ENCODE measurements at regions not wholly inside any gene's neighbourhood (a gene's known extent, or its start where the extent isn't known, plus 50 kb on each side); places are given as distances from the start of the nearest gene placed in this dataset.

- no peaks in the 10 kb centered on the region for H3K36me3 ChIP-seq (replicated peaks in 1 of 2; ENCODE audit: control insufficient read depth in 1 of 2, insufficient read depth in 2 of 2, low read length in 1 of 2)
- H3K9me2 ChIP-seq: no peaks in the 10 kb centered on the region
- ChIA-PET POLR2A (no interaction called here), CTCF (interaction anchor here (1.5 to 2.2 kb wide), 2 partner anchors 9 to 10 kb away, joined by 3 to 8 read pairs; no protein-coding TSS in a partner anchor)
- H3K4me3 ChIP-seq (ENCODE audit: low read depth in 2 of 2, low read length in 1 of 2): no peak overlapping the region
- no peaks in the 10 kb centered on the region for H3K9me3 ChIP-seq
- H3K27me3 ChIP-seq (ENCODE audit: insufficient read depth): no peaks in the 10 kb centered on the region; the same call in 1 of the 2 replicates
- peaks cover 0 to 13% of the 10 kb centered on the region in 2 experiments; a peak in 2 of 4 replicates for H3K4me1 ChIP-seq (ENCODE audit: control insufficient read depth in 1 of 2, insufficient read depth in 2 of 2, low read depth in 1 of 2, low read length in 1 of 2)
- no peak overlapping the region for H3K27ac ChIP-seq (ENCODE audit: low read depth in 2 of 2, low read length in 1 of 2)
- no peak overlapping the region for H3K9ac ChIP-seq
- no peak overlapping the region for H2AFZ ChIP-seq (ENCODE audit: low read depth)
- TF ChIP-seq GATA2 (CRISPR knock-in tag; IDR thresholded peaks at IDR 0.05): no peak
- TF ChIP-seq SMC3 (IDR thresholded peaks at IDR 0.05; ENCODE audit: low read depth, low read length): no peak
- TF ChIP-seq ELF1 (IDR thresholded peaks at IDR 0.05): no peak
- no peak for TF ChIP-seq SIN3A (IDR thresholded peaks at IDR 0.05; ENCODE audit: borderline replicate concordance, low read depth, low read length)
- TF ChIP-seq, protein P1, sequence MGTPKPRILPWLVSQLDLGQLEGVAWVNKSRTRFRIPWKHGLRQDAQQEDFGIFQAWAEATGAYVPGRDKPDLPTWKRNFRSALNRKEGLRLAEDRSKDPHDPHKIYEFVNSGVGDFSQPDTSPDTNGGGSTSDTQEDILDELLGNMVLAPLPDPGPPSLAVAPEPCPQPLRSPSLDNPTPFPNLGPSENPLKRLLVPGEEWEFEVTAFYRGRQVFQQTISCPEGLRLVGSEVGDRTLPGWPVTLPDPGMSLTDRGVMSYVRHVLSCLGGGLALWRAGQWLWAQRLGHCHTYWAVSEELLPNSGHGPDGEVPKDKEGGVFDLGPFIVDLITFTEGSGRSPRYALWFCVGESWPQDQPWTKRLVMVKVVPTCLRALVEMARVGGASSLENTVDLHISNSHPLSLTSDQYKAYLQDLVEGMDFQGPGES (IDR thresholded peaks at IDR 0.05; ENCODE audit: low read depth, low read length): no peak
- TF ChIP-seq CTCF (IDR thresholded peaks at IDR 0.05): no peak
- no peak for TF ChIP-seq MXI1 (IDR thresholded peaks at IDR 0.05; ENCODE audit: low read depth, low read length)
- 18% methylated on average over 5 of the region's 5 CpGs for WGBS (ENCODE audit: low lambda C conversion rate)
- DNase-seq: no peak
- H3F3A ChIP-seq (replicated peaks; ENCODE audit: insufficient read depth): no peaks in the 10 kb centered on the region
- no peaks in the 10 kb centered on the region for H3K79me2 ChIP-seq (ENCODE audit: insufficient read depth)
- H3K4me2 ChIP-seq: no peak overlapping the region
- H4K20me1 ChIP-seq (ENCODE audit: insufficient read depth): no peaks in the 10 kb centered on the region
These were observed 502.9 kb upstream of the ARGLU1 start for GRCh38 chr13:107070792-107071191.

DNA sequence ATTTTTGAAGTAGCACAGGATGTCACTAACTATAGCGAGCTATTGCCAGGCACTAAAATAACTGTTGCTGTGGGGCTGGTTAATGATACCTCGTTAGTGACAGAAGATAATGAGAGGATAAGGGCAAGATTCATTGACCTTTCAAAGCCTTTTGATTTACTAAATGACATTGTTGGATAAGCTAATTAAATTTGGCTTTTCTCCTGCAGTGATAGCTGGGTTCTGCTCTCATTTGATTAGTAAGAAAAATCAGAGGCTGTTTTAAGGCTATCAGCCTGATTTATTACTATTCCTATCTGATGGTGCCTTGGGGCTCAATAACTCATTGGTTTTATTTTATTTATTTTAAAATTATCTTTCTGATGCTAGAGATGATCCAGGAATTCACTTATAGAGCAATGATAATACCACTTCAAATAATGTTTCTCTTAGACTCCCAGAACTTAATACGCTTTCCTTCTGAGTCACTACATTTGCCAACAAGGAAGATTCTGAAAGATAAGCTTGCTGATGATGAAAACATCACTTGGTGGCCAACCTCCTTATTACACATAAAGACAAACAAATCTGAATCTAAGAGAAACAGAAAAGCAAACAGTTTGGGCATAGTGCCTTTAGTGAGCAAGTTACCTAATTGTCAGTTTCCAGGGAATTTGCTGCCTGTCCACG, 501.3 kb upstream of the ARGLU1 start:
- TF ChIP-seq RCOR1 (IDR thresholded peaks at IDR 0.05; ENCODE audit: low read length): peak; percentile 92
- no peak for TF ChIP-seq ELF1 (IDR thresholded peaks at IDR 0.05)
- TF ChIP-seq EP300 (IDR thresholded peaks at IDR 0.05; ENCODE audit: borderline replicate concordance in 1 of 2, low read depth in 1 of 2, low read length in 1 of 2): peak in 1 of 2 experiments; percentile 87; a peak in 2 of 4 replicates
- TF ChIP-seq CHD2 (IDR thresholded peaks at IDR 0.05; ENCODE audit: low read length, partially characterized antibody): peak; percentile 58
- no peak for TF ChIP-seq FOXM1 (IDR thresholded peaks at IDR 0.05; ENCODE audit: low read depth)
- TF ChIP-seq GATA2 (CRISPR knock-in tag; IDR thresholded peaks at IDR 0.05): peak; percentile 97
- TF ChIP-seq CTCF (IDR thresholded peaks at IDR 0.05): no peak
- TF ChIP-seq, protein P2, sequence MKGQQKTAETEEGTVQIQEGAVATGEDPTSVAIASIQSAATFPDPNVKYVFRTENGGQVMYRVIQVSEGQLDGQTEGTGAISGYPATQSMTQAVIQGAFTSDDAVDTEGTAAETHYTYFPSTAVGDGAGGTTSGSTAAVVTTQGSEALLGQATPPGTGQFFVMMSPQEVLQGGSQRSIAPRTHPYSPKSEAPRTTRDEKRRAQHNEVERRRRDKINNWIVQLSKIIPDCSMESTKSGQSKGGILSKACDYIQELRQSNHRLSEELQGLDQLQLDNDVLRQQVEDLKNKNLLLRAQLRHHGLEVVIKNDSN (IDR thresholded peaks at IDR 0.05; ENCODE audit: borderline replicate concordance, low read depth): no peak
- no peak for TF ChIP-seq JUND (IDR thresholded peaks at IDR 0.05)
- no peak for TF ChIP-seq RXRA (IDR thresholded peaks at IDR 0.05; ENCODE audit: borderline replicate concordance, low read depth)
- no peak for TF ChIP-seq USF2 (IDR thresholded peaks at IDR 0.05; ENCODE audit: borderline replicate concordance, low read depth, low read length)
- TF ChIP-seq TAF1 (IDR thresholded peaks at IDR 0.05; ENCODE audit: borderline replicate concordance, low read depth, low read length): no peak
- 0 out of 2 replicates have a peak, but pooled peaks have one; percentile 23 for TF ChIP-seq TEAD4 (IDR thresholded peaks at IDR 0.05; ENCODE audit: borderline replicate concordance, insufficient read depth)
- Histone ChIP-seq H3K4me3 (ENCODE audit: low read depth in 2 of 2, low read length in 1 of 2) (no peak overlapping the region), H3K79me2 (ENCODE audit: insufficient read depth) (no peaks in the 10 kb centered on the region), H3K27me3 (ENCODE audit: insufficient read depth) (no peaks in the 10 kb centered on the region; the same call in 1 of the 2 replicates), H3K4me1 (ENCODE audit: control insufficient read depth in 1 of 2, insufficient read depth in 2 of 2, low read depth in 1 of 2, low read length in 1 of 2) (peaks cover 0 to 13% of the 10 kb centered on the region in 2 experiments; a peak in 2 of 4 replicates), H4K20me1 (ENCODE audit: insufficient read depth) (no peaks in the 10 kb centered on the region), H3K4me2 (no peak overlapping the region), H3K36me3 (replicated peaks in 1 of 2; ENCODE audit: control insufficient read depth in 1 of 2, insufficient read depth in 2 of 2, low read length in 1 of 2) (no peaks in the 10 kb centered on the region), H3K9me3 (no peaks in the 10 kb centered on the region), H3K9ac (no peak overlapping the region), H3F3A (replicated peaks; ENCODE audit: insufficient read depth) (no peaks in the 10 kb centered on the region), H2AFZ (ENCODE audit: low read depth) (no peak overlapping the region), H3K9me2 (no peaks in the 10 kb centered on the region), H3K27ac (ENCODE audit: low read depth in 2 of 2, low read length in 1 of 2) (no peak overlapping the region)
- peak; percentile 34 for DNase-seq
- ChIA-PET POLR2A (no interaction called here), CTCF (interaction anchor here (1.5 to 2.2 kb wide), 3 partner anchors 10 to 34 kb away, joined by 3 to 8 read pairs (median 4); no protein-coding TSS in a partner anchor)
- 4% methylated on average over 4 of the region's 4 CpGs for WGBS (ENCODE audit: low lambda C conversion rate)
